Gastrocnemius medialis (tissue), 4 donors: ENCODE measurements at regions not wholly inside any gene's neighbourhood (a gene's known extent, or its start where the extent isn't known, plus 50 kb on each side); places are given as distances from the start of the nearest gene placed in this dataset.

Experiments
- ATAC-seq, 2 donors: fragments of 150-250 bp; one replicate each; pipeline ENCODE4 v1.9.1; 2016
- DNase-seq, 2 donors: peaks; one replicate each; pipeline ENCODE4 v3.0.0-alpha.2; 2019
- H3K27ac ChIP-seq, 4 donors: fragments of 200-600 bp; sonication (generic); 1 replicate in 1 of 4; 2 replicates in 3 of 4; pipeline ENCODE4 v1.5.1; 2016 to 2018; ENCODE audit warnings: mild to moderate bottlenecking in 2 of 4, moderate library complexity in 1 of 4
- H3K27me3 ChIP-seq, 3 donors: fragments of 200-600 bp; sonication (generic) in 2 of 3; 1 replicate in 1 of 3; 2 replicates in 2 of 3; pipeline versions ENCODE4 v1.5.1 to v1.6.0; 2016 to 2019; ENCODE audit warnings: mild to moderate bottlenecking in 1 of 3, moderate library complexity in 1 of 3
- H3K36me3 ChIP-seq, 2 donors: fragments of 200-600 bp; sonication (generic) in 1 of 2; one replicate each; pipeline ENCODE4 v1.5.1; 2017 to 2018
- H3K4me1 ChIP-seq, 2 donors: fragments of 200-600 bp; sonication (generic) in 1 of 2; one replicate each; pipeline ENCODE4 v1.5.1; 2016 to 2017; ENCODE audit warnings: mild to moderate bottlenecking in 2 of 2
- H3K4me3 ChIP-seq, 4 donors: fragments of 200-600 bp; sonication (generic) in 3 of 4; 1 replicate in 1 of 4; 2 replicates in 3 of 4; pipeline ENCODE4 v1.5.1; 2016 to 2019; ENCODE audit warnings: mild to moderate bottlenecking in 2 of 4
- H3K9me3 ChIP-seq, 3 donors: fragments of 200-600 bp; sonication (generic) in 2 of 3; 1 replicate in 1 of 3; 2 replicates in 2 of 3; pipeline ENCODE4 v1.5.1; 2016 to 2019
- CTCF ChIP-seq, 5 experiments: fragments of 450-650 bp in 3 of 5; fragments of 200-600 bp in 2 of 5; sonication (generic) in 2 of 5; IDR thresholded peaks in 4 of 5; conservative IDR thresholded peaks in 1 of 5; 1 replicate in 4 of 5; 2 replicates in 1 of 5; pipeline ENCODE4 v1.5.1; 2016 to 2019; ENCODE audit warnings: antibody characterized with exemption in 5 of 5, mild to moderate bottlenecking in 3 of 5, moderate library complexity in 3 of 5
- POLR2A ChIP-seq, 2 donors: fragments of 450-650 bp; IDR thresholded peaks; one replicate each; pipeline ENCODE4 v1.6.1; 2017; ENCODE audit warnings: antibody characterized with exemption in 2 of 2, mild to moderate bottlenecking in 2 of 2, moderate library complexity in 2 of 2
- in situ Hi-C, 4 donors: fragments of 200-750 bp; cut with MboI; loops; one replicate each; pipeline versions ENCODE4 v1.15.0 to v1.8.0; 2017; ENCODE audit warnings: low sequenced_read_pairs in 4 of 4
- intact Hi-C: fragments of 100-400 bp; cut with DNase I; formaldehyde crosslinking; loops from one replicate; pipeline ENCODE4 v1.15.1; 2023; ENCODE audit warnings: low total_unique reads

GRCh38 chr5:51746023-51746422 lies 362.8 kb downstream of the ISL1 start:
- no peak for TF ChIP-seq CTCF (IDR thresholded peaks at IDR 0.05 in 4 of 5, conservative IDR thresholded peaks at IDR 0.05 in 1 of 5)
- TF ChIP-seq POLR2A (IDR thresholded peaks at IDR 0.05), result no peak
- no peak for DNase-seq
- in situ Hi-C loops, result no loop called here
- no peaks in the 10 kb centered on the region for H3K9me3 ChIP-seq
- no peaks in the 10 kb centered on the region for H3K36me3 ChIP-seq
- H3K27ac ChIP-seq, result no peak overlapping the region
- no peak for ATAC-seq
- H3K4me1 ChIP-seq, result no peaks in the 10 kb centered on the region
- no peak overlapping the region for H3K4me3 ChIP-seq
- H3K27me3 ChIP-seq, result no peaks in the 10 kb centered on the region
- intact Hi-C loops, result no loop called here

DNA sequence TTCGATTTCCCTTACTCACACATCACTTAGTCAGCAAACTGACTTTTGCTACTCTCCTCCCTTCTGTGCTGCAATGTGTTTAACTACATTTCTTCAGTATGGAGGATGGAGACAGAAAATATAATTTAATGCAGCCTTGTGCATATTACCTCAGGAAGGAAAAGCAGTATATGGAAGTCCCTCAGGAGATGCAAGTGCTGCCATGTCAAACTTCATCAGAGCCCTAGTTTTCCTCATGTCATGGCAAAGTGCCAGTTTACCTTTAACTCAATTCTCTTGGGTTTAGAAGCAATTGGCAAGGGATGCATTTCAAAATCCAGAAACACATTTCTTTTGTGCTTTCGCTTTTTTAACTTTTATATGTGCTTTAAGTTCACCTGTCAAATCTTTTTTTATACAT lies 365.4 kb downstream of the ISL1 start:
- H3K27me3 ChIP-seq, result no peaks in the 10 kb centered on the region
- no peaks in the 10 kb centered on the region for H3K9me3 ChIP-seq
- no peak for ATAC-seq
- in situ Hi-C loops (no loop called here), intact Hi-C loops (no loop called here)
- no peak overlapping the region for H3K4me3 ChIP-seq
- no peak for DNase-seq
- TF ChIP-seq POLR2A (IDR thresholded peaks at IDR 0.05) (no peak), CTCF (IDR thresholded peaks at IDR 0.05 in 4 of 5, conservative IDR thresholded peaks at IDR 0.05 in 1 of 5) (no peak)
- H3K27ac ChIP-seq, result no peak overlapping the region
- no peaks in the 10 kb centered on the region for H3K36me3 ChIP-seq
- H3K4me1 ChIP-seq, result no peaks in the 10 kb centered on the region
